ENCODE measurements at regions not wholly inside any gene's neighbourhood (a gene's known extent, or its start where the extent isn't known, plus 50 kb on each side); places are given as distances from the start of the nearest gene placed in this dataset.

DNA sequence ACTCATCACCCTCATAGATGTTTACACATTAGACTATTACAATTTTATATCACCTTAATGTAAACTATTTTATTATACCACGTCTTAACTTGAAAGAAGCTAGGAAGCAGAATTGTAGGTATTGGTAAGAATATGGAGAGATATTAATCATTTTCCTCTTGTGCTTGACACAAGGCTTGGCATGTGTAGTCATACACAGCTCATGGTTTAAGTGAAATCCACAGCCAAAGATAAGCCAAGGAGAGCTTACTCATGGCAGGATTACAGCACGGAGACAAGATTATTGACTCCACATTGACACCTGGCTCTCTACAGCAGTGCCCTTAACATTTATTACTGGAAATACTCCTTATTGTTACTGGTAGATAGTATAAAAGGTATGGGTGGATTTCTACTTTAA, 68.4 kb upstream of the ADGRL4 start:
- TF ChIP-seq POLR2AphosphoS5 (IDR thresholded peaks at IDR 0.05; ENCODE audit: borderline replicate concordance, low read depth, low read length) (no peak), EZH2 (IDR thresholded peaks at IDR 0.05) (no peak)

Data from SK-N-MC (cell line).